Fibroblast of the aortic adventitia (primary cell): ENCODE measurements at regions not wholly inside any gene's neighbourhood (a gene's known extent, or its start where the extent isn't known, plus 50 kb on each side); places are given as distances from the start of the nearest gene placed in this dataset.

Source experiments
- DNase-seq: peaks from one replicate; pipeline ENCODE4 v3.0.0-alpha.2; 2010; ENCODE audit warnings: low read depth
- H3K4me3 ChIP-seq: 2 replicates; pipeline ENCODE4 v1.5.1; 2011; ENCODE audit warnings: low read depth, mild to moderate bottlenecking, control low read depth, low read length, moderate library complexity
- CTCF ChIP-seq: IDR thresholded peaks from 2 replicates; pipeline ENCODE4 v1.5.1; 2011; ENCODE audit warnings: mild to moderate bottlenecking, low read length, control low read depth, inconsistent platforms; ENCODE audit not compliant: insufficient read depth

- no peak overlapping the region for H3K4me3 ChIP-seq
- DNase-seq: no peak
- no peak for TF ChIP-seq CTCF
These were observed 198.4 kb upstream of the SOX9 start for GRCh38 chr17:71922439-71922838.

GRCh38 chr17:71926746-71927398 lies 193.9 kb upstream of the SOX9 start:
- DNase-seq: no peak
- no peak overlapping the region for H3K4me3 ChIP-seq
- TF ChIP-seq CTCF: no peak

GRCh38 chr17:71933306-71933705 lies 187.5 kb upstream of the SOX9 start:
- TF ChIP-seq CTCF: no peak
- no peak for DNase-seq
- no peak overlapping the region for H3K4me3 ChIP-seq

GRCh38 chr17:71934520-71934919 lies 186.3 kb upstream of the SOX9 start:
- DNase-seq: no peak
- H3K4me3 ChIP-seq: no peak overlapping the region
- no peak for TF ChIP-seq CTCF

- no peak for DNase-seq
- no peak overlapping the region for H3K4me3 ChIP-seq
- TF ChIP-seq CTCF: no peak
These were observed 185.5 kb upstream of the SOX9 start for GRCh38 chr17:71935341-71935740.

- no peak overlapping the region for H3K4me3 ChIP-seq
- no peak for TF ChIP-seq CTCF
- DNase-seq: no peak
These were observed 183.8 kb upstream of the SOX9 start for GRCh38 chr17:71936977-71937376.

- no peak overlapping the region for H3K4me3 ChIP-seq
- no peak for DNase-seq
- no peak for TF ChIP-seq CTCF
These were observed 182.9 kb upstream of the SOX9 start for GRCh38 chr17:71937914-71938313.
